Sigmoid colon (tissue), 6 donors: ENCODE measurements at regions not wholly inside any gene's neighbourhood (a gene's known extent, or its start where the extent isn't known, plus 50 kb on each side); places are given as distances from the start of the nearest gene placed in this dataset.
"Not testable (repeated sequence)": the region's sequence is repeated elsewhere in the genome, so short reads cannot be mapped to it uniquely, and the experiment has no call there.

Experiments
- DNase-seq: peaks from one replicate; pipeline ENCODE4 v3.0.0-alpha.2; 2019
- H3K27ac ChIP-seq, 4 donors: fragments of 200-600 bp; sonication (generic); one replicate each; pipeline ENCODE4 v1.5.1; 2016 to 2019; ENCODE audit warnings: mild to moderate bottlenecking in 1 of 4
- H3K27me3 ChIP-seq, 3 donors: fragments of 200-600 bp; sonication (generic); one replicate each; pipeline ENCODE4 v1.5.1; 2019; ENCODE audit warnings: mild to moderate bottlenecking in 1 of 3
- H3K36me3 ChIP-seq, 4 donors: fragments of 200-600 bp; sonication (generic); one replicate each; pipeline ENCODE4 v1.5.1; 2016 to 2019
- H3K4me1 ChIP-seq, 4 donors: fragments of 200-600 bp; sonication (generic); one replicate each; pipeline ENCODE4 v1.5.1; 2017 to 2019
- H3K4me3 ChIP-seq, 4 donors: fragments of 200-600 bp; sonication (generic); one replicate each; pipeline ENCODE4 v1.5.1; 2017 to 2019; ENCODE audit warnings: mild to moderate bottlenecking in 2 of 4, moderate library complexity in 1 of 4
- H3K9me3 ChIP-seq, 4 donors: fragments of 200-600 bp in 3 of 4; sonication (generic) in 3 of 4; one replicate each; pipeline versions ENCODE4 v1.5.1 to v1.6.1; 2013 to 2019
- CTCF ChIP-seq, 4 experiments: fragments of 450-650 bp in 3 of 4; fragments of 200-600 bp in 1 of 4; IDR thresholded peaks; one replicate each; pipeline ENCODE4 v1.5.1; 2016 to 2019; ENCODE audit warnings: antibody characterized with exemption in 4 of 4, mild to moderate bottlenecking in 3 of 4, moderate library complexity in 2 of 4
- EP300 ChIP-seq, 4 donors: sonication (generic); formaldehyde crosslinking; IDR thresholded peaks; one replicate each; pipeline ENCODE4 v1.6.1; 2017; ENCODE audit warnings: antibody characterized with exemption in 4 of 4
- POLR2A ChIP-seq, 2 donors: fragments of 450-650 bp; IDR thresholded peaks; one replicate each; pipeline ENCODE4 v1.6.1; 2016; ENCODE audit warnings: antibody characterized with exemption in 2 of 2, mild to moderate bottlenecking in 2 of 2, moderate library complexity in 2 of 2
- POLR2AphosphoS5 ChIP-seq, 4 donors: sonication (generic); formaldehyde crosslinking; IDR thresholded peaks; one replicate each; pipeline ENCODE4 v1.6.1; 2017; ENCODE audit warnings: antibody characterized with exemption in 4 of 4
- WGBS, 2 donors: extraction: QIAGEN DNeasy Blood & Tissue Kit; methylation state at CpG; one replicate each; pipeline ENCODE4 v1.1.7; 2013; 5-methylcytosine and 5-hydroxymethylcytosine counted together
- intact Hi-C: fragments of 100-400 bp; cut with DNase I; formaldehyde crosslinking; loops from one replicate; pipeline ENCODE4 v1.15.1; 2023
- donor health status: healthy with polysubstance abuse.
- donor health status: healthy.

GRCh38 chr7:121741896-121742295, 131.1 kb upstream of the PTPRZ1 start:
- no peaks in the 10 kb centered on the region for H3K4me1 ChIP-seq
- TF ChIP-seq POLR2A (IDR thresholded peaks at IDR 0.05) (no peak), CTCF (IDR thresholded peaks at IDR 0.05) (no peak), EP300 (IDR thresholded peaks at IDR 0.05) (no peak), POLR2AphosphoS5 (IDR thresholded peaks at IDR 0.05) (no peak)
- H3K27ac ChIP-seq: no peak overlapping the region
- H3K4me3 ChIP-seq: no peak overlapping the region
- intact Hi-C loops: no loop called here
- DNase-seq: no peak
- H3K27me3 ChIP-seq: no peaks in the 10 kb centered on the region
- no peaks in the 10 kb centered on the region for H3K9me3 ChIP-seq
- no peaks in the 10 kb centered on the region for H3K36me3 ChIP-seq

- no peak overlapping the region for H3K4me3 ChIP-seq
- no peak for TF ChIP-seq EP300 (IDR thresholded peaks at IDR 0.05)
- TF ChIP-seq POLR2A (IDR thresholded peaks at IDR 0.05): no peak
- TF ChIP-seq POLR2AphosphoS5 (IDR thresholded peaks at IDR 0.05): no peak
- TF ChIP-seq CTCF (IDR thresholded peaks at IDR 0.05): no peak
- H3K9me3 ChIP-seq: no peaks in the 10 kb centered on the region
- no peaks in the 10 kb centered on the region for H3K36me3 ChIP-seq
- H3K4me1 ChIP-seq: no peaks in the 10 kb centered on the region
- no peaks in the 10 kb centered on the region for H3K27me3 ChIP-seq
- 58 to 63% methylated on average over 3 of the region's 3 CpGs for WGBS, 2 donors
- no peak overlapping the region for H3K27ac ChIP-seq
- intact Hi-C loops: no loop called here
- no peak for DNase-seq
Measured at GRCh38 chr7:121739465-121739864, 133.5 kb upstream of the PTPRZ1 start.

DNA sequence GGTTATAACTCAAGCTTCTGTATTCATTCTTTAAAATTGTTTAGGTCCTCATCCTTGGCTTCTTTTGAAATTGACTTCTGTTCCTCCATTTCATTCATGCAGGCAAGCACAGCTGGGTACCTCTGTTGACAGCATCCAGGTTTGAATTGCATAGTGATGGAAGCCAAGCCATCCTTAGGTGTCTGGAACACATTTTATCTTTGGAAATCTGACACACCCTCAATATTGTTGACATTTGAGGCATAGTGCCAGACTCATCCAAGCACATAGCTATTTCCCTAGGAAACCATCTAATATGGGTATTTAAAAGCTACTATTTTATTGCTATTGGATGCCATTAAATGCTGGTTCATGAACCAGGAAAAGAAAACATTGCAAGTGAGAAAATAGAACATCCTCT, 142.1 kb upstream of the PTPRZ1 start:
- Histone ChIP-seq H3K4me1 (no peaks in the 10 kb centered on the region), H3K36me3 (no peaks in the 10 kb centered on the region), H3K9me3 (peaks cover 0 to 6% (median 0%) of the 10 kb centered on the region in 4 donors), H3K27ac (no peak overlapping the region), H3K4me3 (no peak overlapping the region), H3K27me3 (no peaks in the 10 kb centered on the region)
- intact Hi-C loops: no loop called here
- no peak for DNase-seq
- TF ChIP-seq POLR2AphosphoS5 (IDR thresholded peaks at IDR 0.05): no peak

GRCh38 chr7:121714559-121715303, 158.2 kb upstream of the PTPRZ1 start:
- H3K27ac ChIP-seq: no peak overlapping the region
- WGBS, 2 donors: 5 to 37% methylated on average over 3 of the region's 3 CpGs
- intact Hi-C loops: no loop called here

GRCh38 chr7:121712961-121713360, 160.0 kb upstream of the PTPRZ1 start:
- H3K27ac ChIP-seq, H3K27me3 ChIP-seq, H3K36me3 ChIP-seq, H3K9me3 ChIP-seq, H3K4me1 ChIP-seq, H3K4me3 ChIP-seq, DNase-seq, intact Hi-C loops: not testable (repeated sequence)
- WGBS, 2 donors: 21 to 46% methylated on average over 5 of the region's 5 CpGs

More at GRCh38 chr7:121714559-121715303, 158.2 kb upstream of the PTPRZ1 start:
- no peaks in the 10 kb centered on the region for H3K36me3 ChIP-seq
- no peak for DNase-seq
- no peak for TF ChIP-seq CTCF (IDR thresholded peaks at IDR 0.05)
- TF ChIP-seq POLR2AphosphoS5 (IDR thresholded peaks at IDR 0.05): no peak
- no peak for TF ChIP-seq POLR2A (IDR thresholded peaks at IDR 0.05)
- TF ChIP-seq EP300 (IDR thresholded peaks at IDR 0.05): no peak
- H3K27me3 ChIP-seq: no peaks in the 10 kb centered on the region
- no peak overlapping the region for H3K4me3 ChIP-seq
- no peaks in the 10 kb centered on the region for H3K4me1 ChIP-seq
- no peaks in the 10 kb centered on the region for H3K9me3 ChIP-seq

DNA sequence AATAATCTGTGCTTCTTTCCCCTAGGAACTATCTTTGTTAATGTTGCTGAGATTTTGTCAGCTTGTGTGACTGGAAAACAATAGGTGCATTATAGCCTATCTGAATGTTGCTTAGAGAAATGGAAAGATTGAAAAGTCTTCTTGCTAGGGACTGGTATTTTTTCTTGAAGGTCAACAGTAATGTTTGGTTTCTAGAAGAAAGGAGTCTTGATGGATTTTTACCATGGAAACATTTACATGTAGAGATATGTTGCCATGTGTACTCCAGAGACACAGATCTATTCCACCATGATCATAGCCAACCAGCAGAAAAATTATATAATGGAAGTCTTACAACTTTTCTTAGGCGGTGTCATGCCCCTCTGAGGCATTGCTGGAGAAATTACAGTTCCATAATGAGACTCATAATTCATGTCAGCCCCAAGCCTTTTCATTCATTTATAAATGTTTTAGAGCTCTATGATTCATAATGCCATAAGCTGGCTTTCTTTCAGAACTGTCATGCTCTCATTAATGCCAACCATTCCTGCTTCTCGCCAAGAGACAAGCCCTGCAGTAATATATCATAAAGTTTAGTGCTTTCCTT, 175.1 kb upstream of the PTPRZ1 start:
- 21 to 63% methylated on average over 2 of the region's 2 CpGs for WGBS, 2 donors
- no peaks in the 10 kb centered on the region for H3K9me3 ChIP-seq
- no peaks in the 10 kb centered on the region for H3K36me3 ChIP-seq
- no peaks in the 10 kb centered on the region for H3K4me1 ChIP-seq
- H3K4me3 ChIP-seq: no peak overlapping the region
- no peaks in the 10 kb centered on the region for H3K27me3 ChIP-seq
- no peak overlapping the region for H3K27ac ChIP-seq
- TF ChIP-seq POLR2AphosphoS5 (IDR thresholded peaks at IDR 0.05): no peak
- no peak for TF ChIP-seq CTCF (IDR thresholded peaks at IDR 0.05)
- TF ChIP-seq EP300 (IDR thresholded peaks at IDR 0.05): no peak
- no peak for TF ChIP-seq POLR2A (IDR thresholded peaks at IDR 0.05)
- DNase-seq: no peak
- intact Hi-C loops: loop anchor here (10.0 kb wide), 1 partner anchor 1863 kb away; no protein-coding TSS in a partner anchor
